Lower leg skin (tissue), 4 donors: ENCODE measurements at regions not wholly inside any gene's neighbourhood (a gene's known extent, or its start where the extent isn't known, plus 50 kb on each side); places are given as distances from the start of the nearest gene placed in this dataset.

ENCODE experiments used
- DNase-seq, 2 donors: peaks; one replicate each; pipeline ENCODE4 v3.0.0-alpha.2; 2019; ENCODE audit warnings: low spot score in 2 of 2
- H3K4me3 ChIP-seq: fragments of 200-600 bp; sonication (generic); 2 replicates; pipeline ENCODE4 v1.5.1; 2017; ENCODE audit warnings: mild to moderate bottlenecking, low read depth; ENCODE audit not compliant: poor library complexity, severe bottlenecking
- CTCF ChIP-seq, 3 donors: fragments of 450-650 bp; IDR thresholded peaks; one replicate each; pipeline ENCODE4 v1.5.1; 2016; ENCODE audit warnings: antibody characterized with exemption in 3 of 3, mild to moderate bottlenecking in 3 of 3, moderate library complexity in 2 of 3
- POLR2A ChIP-seq, 2 donors: fragments of 450-650 bp; IDR thresholded peaks; one replicate each; pipeline ENCODE4 v1.6.1; 2016 to 2017; ENCODE audit warnings: antibody characterized with exemption in 2 of 2, mild to moderate bottlenecking in 1 of 2, moderate library complexity in 1 of 2
- WGBS, 2 donors: methylation state at CpG; one replicate each; pipeline ENCODE4 v1.1.5; 2018; 5-methylcytosine and 5-hydroxymethylcytosine counted together
- intact Hi-C: fragments of 100-400 bp; cut with DNase I; formaldehyde crosslinking; loops from one replicate; pipeline ENCODE4 v1.15.0; 2023; ENCODE audit warnings: low total_unique reads

- H3K4me3 ChIP-seq = no peak overlapping the region
- no peak for DNase-seq
- intact Hi-C loops = no loop called here
- no peak for TF ChIP-seq CTCF (IDR thresholded peaks at IDR 0.05)
- TF ChIP-seq POLR2A (IDR thresholded peaks at IDR 0.05) = no peak
- WGBS, 2 donors = 55 to 61% methylated on average over 4 of the region's 4 CpGs
Observed at GRCh38 chr7:26567266-26567665, 275.6 kb downstream of the SNX10 start.

GRCh38 chr7:26574476-26574875 lies 282.8 kb downstream of the SNX10 start:
- TF ChIP-seq CTCF (IDR thresholded peaks at IDR 0.05) (no peak), POLR2A (IDR thresholded peaks at IDR 0.05) (no peak)
- no peak for DNase-seq
- intact Hi-C loops = no loop called here
- H3K4me3 ChIP-seq = no peak overlapping the region
- WGBS, 2 donors = 63 to 71% methylated on average over 6 of the region's 6 CpGs

GRCh38 chr7:26580064-26580591 lies 284.3 kb downstream of the SKAP2 start:
- TF ChIP-seq POLR2A (IDR thresholded peaks at IDR 0.05) (no peak), CTCF (IDR thresholded peaks at IDR 0.05) (no peak)
- H3K4me3 ChIP-seq = no peak overlapping the region
- WGBS, 2 donors = 79 to 87% methylated on average over 4 of the region's 4 CpGs
- intact Hi-C loops = no loop called here
- no peak for DNase-seq

- intact Hi-C loops = no loop called here
- 51 to 61% methylated on average over 4 of the region's 4 CpGs for WGBS, 2 donors
- no peak for TF ChIP-seq CTCF (IDR thresholded peaks at IDR 0.05)
- no peak for TF ChIP-seq POLR2A (IDR thresholded peaks at IDR 0.05)
- no peak for DNase-seq
- no peak overlapping the region for H3K4me3 ChIP-seq
Observed at GRCh38 chr7:26580711-26581110, 283.7 kb downstream of the SKAP2 start.

GRCh38 chr7:26583094-26583648 lies 281.2 kb downstream of the SKAP2 start:
- 84 to 88% methylated on average over 4 of the region's 4 CpGs for WGBS, 2 donors
- no peak overlapping the region for H3K4me3 ChIP-seq
- intact Hi-C loops = no loop called here
- no peak for TF ChIP-seq POLR2A (IDR thresholded peaks at IDR 0.05)
- TF ChIP-seq CTCF (IDR thresholded peaks at IDR 0.05) = no peak
- DNase-seq = no peak

GRCh38 chr7:26584326-26584725 lies 280.1 kb downstream of the SKAP2 start:
- H3K4me3 ChIP-seq = no peak overlapping the region
- no peak for TF ChIP-seq POLR2A (IDR thresholded peaks at IDR 0.05)
- no peak for TF ChIP-seq CTCF (IDR thresholded peaks at IDR 0.05)
- intact Hi-C loops = no loop called here
- DNase-seq = no peak
- 63 to 69% methylated on average over 2 of the region's 2 CpGs for WGBS, 2 donors
